Transverse colon (tissue), 3 donors: ENCODE measurements at regions not wholly inside any gene's neighbourhood (a gene's known extent, or its start where the extent isn't known, plus 50 kb on each side); places are given as distances from the start of the nearest gene placed in this dataset.

Source experiments
- CTCF ChIP-seq, 5 experiments: fragments of 200-600 bp in 3 of 5; fragments of 450-650 bp in 2 of 5; sonication (generic) in 3 of 5; IDR thresholded peaks; 1 replicate in 2 of 5; 2 replicates in 3 of 5; pipeline ENCODE4 v1.5.1; 2016 to 2017; ENCODE audit warnings: antibody characterized with exemption in 5 of 5, inconsistent platforms in 3 of 5, mild to moderate bottlenecking in 2 of 5, moderate library complexity in 1 of 5
- EP300 ChIP-seq: sonication (generic); formaldehyde crosslinking; IDR thresholded peaks from one replicate; pipeline ENCODE4 v1.6.1; 2017; ENCODE audit warnings: antibody characterized with exemption, low read depth
- POLR2A ChIP-seq: fragments of 450-650 bp; IDR thresholded peaks from one replicate; pipeline ENCODE4 v1.6.1; 2016; ENCODE audit warnings: antibody characterized with exemption, mild to moderate bottlenecking, moderate library complexity

GRCh38 chr1:112230232-112230631 lies 165.8 kb upstream of the CTTNBP2NL start:
- no peak for TF ChIP-seq CTCF (IDR thresholded peaks at IDR 0.05)
- TF ChIP-seq EP300, result no peak
- TF ChIP-seq POLR2A, result no peak
